Osteocyte (in vitro differentiated cells): ENCODE measurements at regions not wholly inside any gene's neighbourhood (a gene's known extent, or its start where the extent isn't known, plus 50 kb on each side); places are given as distances from the start of the nearest gene placed in this dataset.

ENCODE experiments used
- DNase-seq: peaks from one replicate; pipeline ENCODE4 v3.0.0; 2021; ENCODE audit warnings: mixed read lengths; ENCODE audit not compliant: unreplicated experiment; ENCODE audit errors: extremely low spot score
- H3K27ac Mint-ChIP-seq: one replicate; pipeline ENCODE4 v1.8.0; 2021; ENCODE audit warnings: mild to moderate bottlenecking, mixed read lengths; ENCODE audit not compliant: unreplicated experiment
- H3K27me3 Mint-ChIP-seq: one replicate; pipeline ENCODE4 v1.8.0; 2021; ENCODE audit warnings: mixed read lengths; ENCODE audit not compliant: unreplicated experiment
- H3K36me3 Mint-ChIP-seq: one replicate; pipeline ENCODE4 v1.8.0; 2021; ENCODE audit warnings: mixed read lengths; ENCODE audit not compliant: unreplicated experiment
- H3K4me1 Mint-ChIP-seq: one replicate; pipeline ENCODE4 v1.8.0; 2021; ENCODE audit warnings: mixed read lengths; ENCODE audit not compliant: unreplicated experiment
- H3K4me3 Mint-ChIP-seq: one replicate; pipeline ENCODE4 v1.8.0; 2021; ENCODE audit warnings: mild to moderate bottlenecking, moderate library complexity, mixed read lengths; ENCODE audit not compliant: unreplicated experiment
- H3K9me3 Mint-ChIP-seq: one replicate; pipeline ENCODE4 v1.8.0; 2021; ENCODE audit warnings: mixed read lengths; ENCODE audit not compliant: unreplicated experiment
- TF ChIP-seq, protein P1 (sequence below): fragments of 200-600 bp; sonication (generic); IDR thresholded peaks from 2 replicates; pipeline ENCODE4 v1.5.0; 2021; ENCODE audit warnings: antibody characterized with exemption, mild to moderate bottlenecking, moderate library complexity

DNA sequence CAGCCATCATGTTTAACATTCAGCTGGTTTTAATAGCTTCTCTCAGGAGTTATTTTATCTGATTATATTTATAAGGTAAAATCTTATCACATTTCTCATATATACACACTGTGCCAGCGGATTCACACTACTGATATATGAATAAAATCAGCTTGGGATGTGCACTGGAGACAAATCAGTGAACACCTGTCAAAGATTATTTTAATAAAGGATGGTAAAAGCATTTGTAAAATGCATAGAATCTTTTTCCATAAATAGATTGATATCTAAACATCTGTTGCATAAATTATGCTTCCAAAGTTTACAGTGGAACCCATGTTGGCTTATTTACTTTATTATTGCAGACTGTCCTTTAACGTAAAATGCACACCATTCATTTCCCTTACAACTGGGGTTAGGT, 1125.8 kb upstream of the CNTN5 start:
- Mint-ChIP-seq H3K36me3 (no peaks in the 10 kb centered on the region), H3K4me1 (no peaks in the 10 kb centered on the region), H3K27ac (no peak overlapping the region), H3K9me3 (no peaks in the 10 kb centered on the region), H3K4me3 (no peak overlapping the region), H3K27me3 (peaks cover 30% of the 10 kb centered on the region)
- no peak for DNase-seq
- TF ChIP-seq, protein P1, sequence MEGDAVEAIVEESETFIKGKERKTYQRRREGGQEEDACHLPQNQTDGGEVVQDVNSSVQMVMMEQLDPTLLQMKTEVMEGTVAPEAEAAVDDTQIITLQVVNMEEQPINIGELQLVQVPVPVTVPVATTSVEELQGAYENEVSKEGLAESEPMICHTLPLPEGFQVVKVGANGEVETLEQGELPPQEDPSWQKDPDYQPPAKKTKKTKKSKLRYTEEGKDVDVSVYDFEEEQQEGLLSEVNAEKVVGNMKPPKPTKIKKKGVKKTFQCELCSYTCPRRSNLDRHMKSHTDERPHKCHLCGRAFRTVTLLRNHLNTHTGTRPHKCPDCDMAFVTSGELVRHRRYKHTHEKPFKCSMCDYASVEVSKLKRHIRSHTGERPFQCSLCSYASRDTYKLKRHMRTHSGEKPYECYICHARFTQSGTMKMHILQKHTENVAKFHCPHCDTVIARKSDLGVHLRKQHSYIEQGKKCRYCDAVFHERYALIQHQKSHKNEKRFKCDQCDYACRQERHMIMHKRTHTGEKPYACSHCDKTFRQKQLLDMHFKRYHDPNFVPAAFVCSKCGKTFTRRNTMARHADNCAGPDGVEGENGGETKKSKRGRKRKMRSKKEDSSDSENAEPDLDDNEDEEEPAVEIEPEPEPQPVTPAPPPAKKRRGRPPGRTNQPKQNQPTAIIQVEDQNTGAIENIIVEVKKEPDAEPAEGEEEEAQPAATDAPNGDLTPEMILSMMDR: no peak

DNA sequence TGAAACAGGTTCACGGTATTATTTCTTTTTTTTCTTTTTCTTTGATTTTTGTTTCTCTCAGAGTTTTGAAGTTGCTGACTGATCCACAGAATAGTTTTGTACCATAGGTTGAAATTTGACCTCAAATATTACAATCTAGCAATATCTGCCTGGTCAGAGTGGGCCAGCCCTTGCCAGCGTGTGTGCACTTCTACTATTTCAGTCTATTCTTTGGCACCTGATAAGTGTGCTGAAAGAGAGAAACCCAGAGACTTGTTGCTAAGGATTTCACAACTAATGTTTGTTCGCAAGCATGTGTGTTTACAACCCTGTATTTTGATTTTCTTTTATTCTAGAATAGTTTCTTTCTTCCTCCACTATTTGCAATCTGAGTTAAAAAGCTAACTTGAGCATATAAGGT, 1125.2 kb upstream of the CNTN5 start:
- H3K27me3 Mint-ChIP-seq: peaks cover 29% of the 10 kb centered on the region
- H3K9me3 Mint-ChIP-seq: no peaks in the 10 kb centered on the region
- no peaks in the 10 kb centered on the region for H3K36me3 Mint-ChIP-seq
- no peak overlapping the region for H3K27ac Mint-ChIP-seq
- no peaks in the 10 kb centered on the region for H3K4me1 Mint-ChIP-seq
- TF ChIP-seq, protein P1: no peak
- no peak for DNase-seq
- H3K4me3 Mint-ChIP-seq: no peak overlapping the region

DNA sequence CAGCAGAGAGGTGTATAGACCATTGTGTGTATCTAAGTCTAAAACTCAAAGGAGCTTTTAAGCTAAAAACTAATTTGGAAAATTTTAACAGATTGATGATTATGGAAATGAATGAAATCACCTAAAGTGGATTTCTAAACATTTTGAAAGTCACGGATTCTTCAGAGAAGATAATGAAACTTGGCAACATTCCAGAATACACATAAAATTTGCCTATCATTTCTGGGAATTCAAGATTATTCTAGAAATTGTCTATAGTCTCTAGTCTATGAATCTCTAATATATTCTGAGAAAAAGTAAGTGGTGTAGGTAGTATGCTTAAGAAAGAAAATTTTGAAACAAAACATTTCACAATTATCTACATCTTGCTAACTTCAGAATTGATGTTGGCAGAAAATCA, 1117.9 kb upstream of the CNTN5 start:
- Mint-ChIP-seq H3K27ac (no peak overlapping the region), H3K9me3 (no peaks in the 10 kb centered on the region)

DNA sequence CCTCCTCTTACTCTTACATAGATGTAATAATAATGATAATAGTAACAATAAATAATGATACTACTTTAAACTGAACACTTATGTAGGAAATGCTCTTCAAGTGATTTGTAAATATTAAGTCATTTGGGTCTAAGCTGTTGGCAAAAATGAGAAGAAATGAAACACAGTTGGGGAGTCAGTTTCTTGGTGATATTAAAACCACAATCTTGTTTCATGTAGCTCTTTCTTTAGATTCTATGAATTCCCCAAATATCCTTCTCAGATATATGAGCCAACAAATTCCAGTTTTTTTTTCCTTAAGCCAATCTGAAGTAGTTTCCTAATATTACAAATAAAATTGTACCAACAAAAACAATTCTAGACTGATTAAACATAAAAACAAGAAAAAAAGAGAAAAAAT, 1115.6 kb upstream of the CNTN5 start:
- Mint-ChIP-seq H3K36me3 (no peaks in the 10 kb centered on the region), H3K9me3 (no peaks in the 10 kb centered on the region), H3K27ac (no peak overlapping the region), H3K27me3 (peaks cover 36% of the 10 kb centered on the region), H3K4me3 (no peak overlapping the region), H3K4me1 (no peaks in the 10 kb centered on the region)
- DNase-seq: no peak
- TF ChIP-seq, protein P1: no peak

More for the DNA sequence above, 1117.9 kb upstream of the CNTN5 start:
- TF ChIP-seq, protein P1: no peak
- Mint-ChIP-seq H3K4me3 (no peak overlapping the region), H3K27me3 (peaks cover 34% of the 10 kb centered on the region), H3K36me3 (no peaks in the 10 kb centered on the region), H3K4me1 (no peaks in the 10 kb centered on the region)
- no peak for DNase-seq

DNA sequence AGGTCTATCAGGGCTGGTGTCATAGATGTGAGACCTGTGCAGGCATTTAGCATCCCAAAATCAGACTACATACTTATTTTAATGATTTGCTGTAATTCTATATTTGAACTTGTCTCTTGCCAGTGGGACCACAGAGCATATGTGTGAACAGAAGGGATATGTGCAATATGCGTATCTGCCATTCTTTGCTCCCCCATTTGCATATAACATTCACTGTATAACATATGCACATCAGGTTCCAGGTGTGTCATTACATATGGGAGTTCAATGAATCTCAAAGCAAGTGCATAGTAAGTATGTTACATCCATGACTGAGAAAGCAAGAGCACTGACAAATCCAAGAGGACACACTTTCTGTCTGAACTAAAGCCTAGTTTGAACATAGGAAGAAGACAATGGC, 1115.1 kb upstream of the CNTN5 start:
- Mint-ChIP-seq H3K4me1 (no peaks in the 10 kb centered on the region), H3K27me3 (peaks cover 36% of the 10 kb centered on the region), H3K36me3 (no peaks in the 10 kb centered on the region), H3K9me3 (no peaks in the 10 kb centered on the region), H3K4me3 (no peak overlapping the region), H3K27ac (no peak overlapping the region)
- TF ChIP-seq, protein P1: no peak
- DNase-seq: no peak
